Activated CD4-positive, CD25-positive, alpha-beta regulatory T cell (primary cell): ENCODE measurements at regions not wholly inside any gene's neighbourhood (a gene's known extent, or its start where the extent isn't known, plus 50 kb on each side); places are given as distances from the start of the nearest gene placed in this dataset.

Experiments
- DNase-seq, 4 experiments: peaks; one replicate each; lab custom pipeline; 2025; lab: John Stamatoyannopoulos, UW

GRCh38 chr2:18465979-18466378 lies 94.5 kb downstream of the RDH14 start:
- no peak for DNase-seq

- no peak for DNase-seq
These were observed 95.5 kb downstream of the RDH14 start for GRCh38 chr2:18464913-18465312.

- DNase-seq: no peak
These were observed 104.4 kb downstream of the RDH14 start for GRCh38 chr2:18456026-18456425.

- DNase-seq: no peak
These were observed 105.1 kb downstream of the RDH14 start for GRCh38 chr2:18455236-18455862.

DNA sequence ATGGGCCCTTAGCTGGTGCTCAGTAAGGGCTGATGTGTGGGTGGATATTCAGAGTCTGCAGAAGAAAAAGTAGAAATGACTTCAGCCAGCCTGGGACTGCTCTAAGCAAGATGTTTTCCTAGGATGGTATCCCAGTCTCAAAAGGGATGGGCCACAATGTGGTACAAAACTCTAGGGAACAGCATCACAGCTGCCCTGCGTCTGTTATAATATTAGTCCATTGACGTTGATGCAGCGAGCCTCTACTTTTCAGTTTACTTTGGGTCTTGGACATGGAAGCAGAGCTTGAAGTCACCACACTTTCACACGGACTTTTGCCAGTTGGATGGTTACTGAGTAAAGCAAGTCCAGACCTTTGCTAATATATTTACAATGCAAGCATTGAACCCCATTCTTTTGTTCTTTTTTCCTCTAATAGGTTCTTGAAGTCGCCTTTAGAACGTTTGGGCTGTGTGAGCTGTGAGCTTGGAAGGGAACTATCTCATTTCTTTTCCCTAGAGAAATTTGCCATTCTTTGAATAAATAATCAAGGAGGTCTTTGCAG lies 105.7 kb downstream of the RDH14 start:
- DNase-seq: no peak

DNA sequence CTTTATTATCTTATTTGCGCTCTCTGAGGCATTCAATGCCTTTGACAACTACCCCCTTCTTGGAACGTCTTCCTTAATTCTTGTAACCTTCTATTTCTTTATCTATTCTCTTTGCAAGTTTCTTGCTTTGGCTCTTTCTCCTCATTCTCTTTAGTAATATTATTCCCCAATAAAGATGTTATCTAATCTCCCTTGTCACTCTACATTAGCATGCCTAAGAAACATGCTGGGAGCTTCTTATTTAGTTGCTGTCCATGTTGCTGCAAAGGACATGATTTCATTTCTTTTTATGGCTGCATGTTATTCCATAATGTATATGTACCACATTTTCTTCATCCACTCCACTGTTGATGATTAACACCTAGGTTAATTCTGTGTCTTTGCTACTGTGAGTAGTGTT lies 113.7 kb downstream of the RDH14 start:
- no peak for DNase-seq

GRCh38 chr2:18445433-18446320 lies 114.8 kb downstream of the RDH14 start:
- no peak for DNase-seq

GRCh38 chr2:18444806-18445205 lies 115.6 kb downstream of the RDH14 start:
- DNase-seq: no peak

DNA sequence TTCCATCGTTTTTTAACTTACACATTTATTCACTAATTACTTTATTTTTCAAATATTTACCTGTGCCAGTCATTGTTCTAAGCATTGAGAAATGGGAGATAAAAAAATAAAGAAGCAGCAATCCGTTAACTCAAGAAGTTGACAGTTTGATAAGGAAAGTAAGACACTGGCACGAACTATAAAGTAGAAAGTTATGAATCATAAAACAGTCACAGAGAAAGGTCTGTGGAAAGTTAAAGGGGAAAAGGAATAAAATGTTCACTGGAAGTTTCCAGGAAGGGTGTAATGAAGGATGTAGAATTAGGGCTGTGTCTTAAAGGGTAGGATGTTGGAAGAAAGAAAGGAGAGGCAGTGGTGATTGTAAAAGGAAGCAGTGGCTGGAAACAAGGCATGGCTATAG lies 118.9 kb downstream of the RDH14 start:
- no peak for DNase-seq

DNA sequence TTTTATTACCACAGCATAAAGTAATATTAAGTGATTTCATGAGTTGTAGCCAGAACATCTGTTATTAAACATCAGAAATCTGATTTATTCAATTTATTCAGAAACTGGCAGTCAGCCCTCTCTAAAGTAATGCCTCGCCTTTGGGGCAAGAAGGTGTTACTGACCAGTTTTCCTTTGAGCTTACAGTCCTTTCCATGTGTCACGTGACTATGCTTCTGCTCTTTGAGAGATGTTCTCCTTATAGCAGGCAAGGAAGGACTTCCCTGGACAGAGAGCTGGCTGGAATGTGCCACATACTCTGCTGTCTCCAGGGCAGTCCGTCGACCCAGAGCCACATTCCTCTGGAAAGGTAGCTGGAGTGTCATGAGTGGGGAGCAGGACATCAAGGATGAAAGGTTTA lies 119.7 kb downstream of the RDH14 start:
- DNase-seq: no peak

- DNase-seq: no peak
These were observed 120.3 kb downstream of the RDH14 start for GRCh38 chr2:18440141-18440661.

- DNase-seq: no peak
These were observed 120.7 kb downstream of the RDH14 start for GRCh38 chr2:18439716-18440115.

DNA sequence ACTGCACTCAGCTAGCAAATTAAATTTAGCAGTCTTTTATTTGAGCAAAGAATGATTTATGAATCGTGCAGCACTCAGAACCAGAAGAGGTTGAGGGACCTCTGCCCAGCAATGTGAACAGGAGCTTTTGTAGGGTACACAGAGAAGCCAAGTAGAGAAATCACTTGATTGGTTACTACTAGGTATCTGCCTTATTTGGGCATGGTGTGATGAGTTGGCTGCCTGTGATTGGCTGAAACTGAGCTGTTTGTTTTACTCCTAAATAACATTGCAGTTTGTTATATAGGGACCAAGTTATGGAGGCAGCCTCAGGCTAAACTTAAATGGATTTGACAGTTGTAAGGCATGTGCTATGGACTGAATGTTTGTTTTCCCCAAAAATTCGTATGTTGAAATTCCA lies 122.5 kb downstream of the RDH14 start:
- DNase-seq: no peak

GRCh38 chr2:18436503-18437005 lies 123.9 kb downstream of the RDH14 start:
- DNase-seq: no peak

GRCh38 chr2:18435426-18436037 lies 124.9 kb downstream of the RDH14 start:
- DNase-seq: no peak

DNA sequence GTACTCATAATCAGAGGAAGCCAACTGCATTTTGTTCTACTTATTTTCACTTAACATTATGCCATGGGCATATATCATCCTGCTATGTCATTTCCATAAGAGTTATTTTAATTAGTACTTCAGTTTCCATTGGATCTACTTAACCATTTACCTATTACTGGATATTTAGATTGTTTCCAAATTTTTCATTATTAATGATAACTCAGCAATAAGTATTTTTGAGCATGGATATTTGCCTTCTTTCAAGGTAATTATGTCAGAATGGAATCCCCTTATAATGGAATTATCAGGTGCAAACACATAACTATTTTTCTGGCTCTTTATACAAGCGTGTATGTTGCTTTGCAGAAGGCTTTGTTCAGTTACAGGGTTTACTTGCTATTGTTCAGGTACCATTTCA lies 126.6 kb downstream of the RDH14 start:
- no peak for DNase-seq

DNA sequence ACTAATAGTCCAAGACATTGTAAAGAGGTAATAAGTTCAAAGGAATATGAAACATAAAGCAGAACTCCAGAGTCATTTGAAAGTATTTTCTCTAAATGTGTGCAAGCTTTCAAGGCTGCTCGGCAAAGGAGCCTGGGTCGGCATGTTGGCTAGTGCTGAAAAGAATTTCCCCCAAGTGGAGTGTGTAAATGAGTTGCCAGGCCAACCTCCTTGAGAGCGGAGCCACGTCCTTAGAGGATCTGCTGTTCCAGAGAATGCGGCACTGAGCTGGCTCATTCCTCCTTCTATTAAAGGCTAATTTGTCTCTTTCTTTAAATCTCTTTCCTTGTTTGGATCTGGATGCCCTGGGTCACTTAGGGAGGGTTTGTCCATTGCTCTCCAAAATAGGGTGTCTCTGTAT lies 127.5 kb downstream of the RDH14 start:
- no peak for DNase-seq

DNA sequence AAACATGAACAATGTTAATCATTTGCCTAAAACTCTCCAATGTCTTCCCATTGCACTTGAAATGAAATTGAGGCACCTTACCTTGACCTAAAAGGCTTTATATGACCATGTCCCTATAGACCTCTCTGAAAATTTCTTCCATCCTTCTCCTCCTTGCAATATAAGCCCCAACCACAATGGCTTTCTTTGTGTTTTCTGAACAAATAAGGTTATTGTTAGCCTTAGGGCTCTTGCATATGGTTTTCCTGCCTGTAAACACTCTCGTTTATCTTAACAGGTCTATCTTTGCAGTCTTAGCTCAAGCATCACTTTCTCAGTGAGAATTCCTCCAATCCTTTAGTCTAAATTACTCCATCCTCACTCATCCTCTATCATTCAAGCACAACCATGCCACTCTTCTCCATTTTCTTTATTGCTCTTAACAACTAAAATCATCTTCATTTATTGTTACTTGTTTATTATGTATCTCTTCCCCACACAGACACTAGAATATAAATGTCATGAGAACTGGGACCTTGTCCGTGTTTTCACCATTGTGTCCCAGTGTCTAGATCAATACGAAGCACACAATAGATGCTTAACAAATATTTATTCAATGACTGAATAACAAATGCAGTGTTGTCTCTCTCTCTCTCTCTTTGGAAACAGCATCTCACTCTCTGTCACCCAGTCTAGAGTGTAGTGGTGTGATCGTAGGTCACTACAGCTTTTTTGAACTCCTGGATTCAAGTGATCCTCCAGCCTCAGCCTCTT lies 129.3 kb downstream of the RDH14 start:
- no peak for DNase-seq

DNA sequence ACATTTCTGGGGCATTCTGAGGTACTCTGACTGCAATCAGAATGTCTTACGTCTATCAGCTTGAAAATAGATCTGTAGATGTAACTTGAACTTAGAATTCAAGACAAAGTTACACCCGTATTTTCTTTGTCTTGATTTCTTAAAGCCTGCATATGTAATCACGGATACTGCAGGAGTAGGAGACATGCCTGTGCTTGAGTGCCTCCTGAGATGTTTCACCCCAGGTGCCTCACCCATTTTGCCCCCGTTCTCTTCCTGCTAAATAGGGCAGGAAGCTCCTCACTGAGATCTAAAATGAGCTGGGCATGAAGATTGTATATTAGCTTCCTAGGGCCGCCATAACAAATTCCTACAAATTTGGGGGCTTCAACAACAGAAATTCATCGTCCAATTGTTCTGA lies 131.9 kb downstream of the RDH14 start:
- DNase-seq: no peak

DNA sequence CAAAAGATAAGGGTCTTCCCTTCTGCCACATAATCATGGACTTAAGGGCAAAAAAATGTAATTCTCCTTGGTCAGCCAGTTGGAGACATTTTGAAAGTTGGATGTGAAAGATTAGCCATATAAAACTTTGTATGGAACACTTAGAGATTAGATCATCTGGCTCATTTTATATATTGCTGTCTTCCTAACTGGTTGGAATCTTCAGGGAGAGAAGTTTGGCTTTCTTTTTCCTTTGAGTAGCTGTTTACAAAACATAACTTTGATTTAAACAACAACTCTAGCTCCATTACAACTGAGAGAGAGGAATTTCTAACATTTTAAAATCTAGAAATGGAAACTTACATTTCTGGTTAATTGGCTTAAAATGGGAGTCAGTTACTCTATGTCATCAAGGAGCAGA lies 132.7 kb downstream of the RDH14 start:
- no peak for DNase-seq

- no peak for DNase-seq
These were observed 134.3 kb downstream of the RDH14 start for GRCh38 chr2:18426174-18426573.

GRCh38 chr2:18425210-18425703 lies 135.2 kb downstream of the RDH14 start:
- DNase-seq: no peak
